Stimulated activated CD4-positive, alpha-beta T cell treated with anti-CD3 and anti-CD28 coated beads, TNF-alpha, amount 100 ng/mL, for 24 hours (primary cell): ENCODE measurements at regions not wholly inside any gene's neighbourhood (a gene's known extent, or its start where the extent isn't known, plus 50 kb on each side); places are given as distances from the start of the nearest gene placed in this dataset.

ENCODE experiments used
- DNase-seq, 3 experiments: peaks; one replicate each; pipeline ENCODE4 v3.0.0-alpha.2; 2020; ENCODE audit warnings: low read depth in 3 of 3

DNA sequence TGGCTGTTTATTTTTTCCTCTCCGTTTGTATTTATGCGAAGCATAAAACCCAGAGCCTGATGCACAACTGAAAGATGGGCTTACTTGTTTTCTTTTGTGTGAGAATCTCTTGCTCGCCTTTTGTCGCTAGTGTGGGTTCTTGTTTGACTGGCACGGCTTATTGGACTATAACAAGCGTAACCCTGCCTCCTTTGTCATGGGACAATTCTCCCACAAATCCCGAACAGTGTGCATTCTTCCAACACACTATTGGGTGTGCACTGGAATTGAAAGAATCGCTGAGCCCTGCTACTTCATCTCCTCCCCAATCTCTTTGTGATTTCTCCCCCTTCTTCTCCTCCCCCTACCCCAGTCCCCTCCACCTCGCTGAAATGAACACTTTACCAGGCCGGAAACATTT lies 110.8 kb downstream of the ZIC5 start:
- DNase-seq: no peak

DNA sequence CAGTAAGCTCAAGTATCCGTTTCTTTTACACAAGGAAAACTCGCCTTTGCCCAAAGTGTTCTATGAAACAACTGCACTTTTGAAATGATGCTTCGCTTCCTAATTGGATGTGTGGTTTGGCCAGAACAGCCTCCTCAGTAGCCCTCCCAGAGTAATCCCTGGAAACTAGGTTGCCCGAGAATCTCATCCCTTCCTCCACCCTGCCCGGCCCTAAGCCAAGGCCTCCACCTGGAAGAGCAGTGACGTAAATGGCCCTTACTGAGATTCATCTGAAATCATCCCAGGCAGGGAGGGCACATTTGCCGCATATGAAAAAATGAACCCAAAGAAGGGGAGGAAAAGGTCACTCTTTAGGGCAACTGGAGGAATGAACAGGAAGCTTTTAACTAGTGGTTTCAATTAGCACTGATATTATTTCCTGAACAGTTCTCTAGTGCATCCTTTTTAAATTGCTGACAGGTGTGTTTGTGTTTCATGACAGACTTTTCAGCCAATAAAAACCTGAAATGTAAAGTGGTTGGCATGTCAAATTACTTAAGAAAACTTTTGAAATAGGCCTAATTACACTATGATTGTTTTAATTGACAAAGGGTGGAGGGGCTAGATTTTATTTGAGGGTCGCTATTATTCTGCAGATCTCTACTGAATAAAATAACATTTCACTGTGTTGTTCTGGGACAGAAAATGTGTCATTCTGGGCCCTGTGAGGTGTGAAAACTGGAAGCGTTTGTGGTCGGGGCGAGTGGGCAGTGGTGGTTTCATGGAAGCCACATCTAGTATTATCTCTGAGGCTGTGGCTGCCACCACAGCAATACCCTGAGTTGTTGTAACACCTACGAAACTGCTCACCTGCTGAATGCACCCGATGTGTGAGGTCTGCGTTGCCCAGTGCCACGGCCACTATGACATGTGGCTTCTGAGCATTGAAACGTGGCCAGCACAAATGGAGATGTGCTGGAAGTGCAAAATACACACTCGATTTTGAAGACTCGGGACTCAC lies 112.1 kb downstream of the ZIC5 start:
- DNase-seq: peak in 2 of 3 experiments; percentile 33 to 76

- no peak for DNase-seq
Observed at GRCh38 chr13:99857738-99858137, 113.8 kb downstream of the ZIC5 start.

DNA sequence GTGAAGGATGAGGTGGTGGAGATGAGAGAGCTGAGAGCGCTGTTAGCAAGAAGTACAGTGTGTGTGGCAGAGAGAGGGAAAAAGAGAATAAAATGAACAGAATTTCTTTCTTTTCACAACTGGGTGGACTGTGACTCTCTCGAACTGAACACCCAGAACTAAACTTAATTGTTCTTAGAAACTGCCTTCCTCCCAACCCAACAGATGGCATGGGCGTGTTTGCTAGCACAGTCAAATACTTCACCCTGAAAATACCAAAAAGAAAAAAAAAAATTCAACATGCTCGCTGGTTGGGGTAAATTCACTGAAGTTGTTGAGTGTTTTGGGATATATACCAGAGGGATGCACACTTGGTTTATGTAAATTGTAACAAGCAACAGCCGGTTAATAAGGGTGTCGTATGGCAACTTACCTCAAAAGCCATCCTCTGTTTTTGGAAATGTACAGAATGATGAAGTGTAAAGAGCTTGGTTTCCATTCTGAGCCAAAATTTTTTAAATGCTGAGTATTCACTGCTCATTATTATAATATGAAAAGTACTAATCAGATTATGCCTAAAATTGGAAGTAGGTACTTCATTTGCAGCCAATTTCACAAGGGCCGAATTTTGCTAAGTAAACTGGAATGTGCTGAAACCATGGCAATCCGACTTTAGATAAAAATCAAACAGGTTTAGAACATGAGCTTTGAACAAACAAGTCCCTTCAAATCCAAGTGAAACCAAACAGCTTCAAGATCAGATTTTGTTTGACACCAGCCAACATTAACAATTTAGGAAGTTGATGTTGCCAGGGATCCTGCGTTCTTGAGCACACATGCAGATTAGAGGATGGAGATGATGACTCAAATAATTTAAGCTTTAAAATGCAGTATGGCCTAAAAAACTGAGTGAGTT lies 115.8 kb downstream of the ZIC5 start:
- DNase-seq: no peak

- no peak for DNase-seq
Observed at GRCh38 chr13:99854366-99854765, 117.2 kb downstream of the ZIC5 start.

GRCh38 chr13:99847318-99847750 lies 124.2 kb downstream of the ZIC5 start:
- DNase-seq: no peak

- no peak for DNase-seq
Observed at GRCh38 chr13:99845161-99845874, 126.2 kb downstream of the ZIC5 start.

- DNase-seq: no peak
Observed at GRCh38 chr13:99844421-99844820, 127.1 kb downstream of the ZIC5 start.

DNA sequence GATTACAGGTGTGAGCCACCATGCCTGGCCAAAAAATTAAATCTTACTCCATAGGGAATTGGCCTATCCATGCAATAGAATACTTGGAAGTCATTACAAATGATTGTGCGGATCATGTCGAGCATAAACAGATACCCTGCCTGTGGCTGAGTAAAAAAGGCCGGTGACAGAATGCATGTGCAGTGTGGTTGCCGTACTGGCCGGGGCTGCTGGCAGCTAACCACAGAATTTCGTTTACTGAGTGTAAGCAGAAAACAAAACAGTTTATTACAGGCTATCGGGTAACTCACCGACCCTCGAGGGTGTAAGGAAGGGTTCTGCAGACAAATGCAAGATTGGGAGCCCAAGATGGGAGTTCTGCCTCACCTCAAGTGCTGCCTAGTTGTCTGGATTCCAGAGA lies 127.7 kb downstream of the ZIC5 start:
- DNase-seq: no peak

GRCh38 chr13:99842405-99842804 lies 129.2 kb downstream of the ZIC5 start:
- DNase-seq: no peak

- no peak for DNase-seq
Observed at GRCh38 chr13:99836291-99836690, 135.3 kb downstream of the ZIC5 start.

DNA sequence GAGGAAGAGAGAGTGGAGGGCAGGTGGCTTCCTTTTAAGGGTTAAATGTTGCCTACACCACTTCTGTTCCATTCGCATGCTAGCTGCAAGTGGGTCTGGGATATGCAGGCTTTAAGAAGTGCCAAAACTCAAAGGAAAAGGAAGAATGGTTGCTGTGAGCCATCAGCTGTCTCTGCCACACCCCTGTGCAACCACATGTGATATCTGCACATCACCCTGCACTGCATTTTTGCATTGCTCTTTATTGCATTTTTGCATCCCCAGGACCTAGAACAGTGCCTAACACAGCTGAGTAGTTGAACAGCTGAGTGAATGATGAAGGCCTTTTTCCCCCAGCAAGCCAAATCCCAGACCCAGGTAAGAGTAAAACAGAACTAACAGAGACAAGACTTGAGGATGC lies 136.1 kb downstream of the ZIC5 start:
- DNase-seq: no peak

DNA sequence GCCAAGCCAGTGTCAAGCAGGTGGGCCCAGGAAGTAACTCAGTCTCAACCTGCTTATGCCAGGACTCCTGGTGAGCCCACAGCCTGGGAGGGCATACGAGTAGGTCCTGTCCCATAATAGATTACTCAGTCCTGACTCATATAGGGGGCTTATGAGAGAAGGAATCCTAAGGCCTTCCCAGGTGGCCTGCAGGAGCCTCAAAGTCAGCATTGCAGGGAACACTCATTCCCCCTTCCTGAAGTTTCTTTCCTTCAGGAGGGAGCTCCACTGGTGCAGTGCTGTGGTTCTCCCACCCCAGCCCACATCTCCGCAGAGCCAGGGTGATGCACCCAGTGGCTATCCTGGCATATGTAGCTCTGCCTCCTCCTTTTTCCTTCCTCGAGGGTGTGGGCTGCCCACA lies 137.3 kb downstream of the ZIC5 start:
- no peak for DNase-seq

GRCh38 chr13:99832347-99832746 lies 139.2 kb downstream of the ZIC5 start:
- DNase-seq: no peak

- DNase-seq: no peak
Observed at GRCh38 chr13:99830931-99831330, 140.6 kb downstream of the ZIC5 start.

GRCh38 chr13:99829593-99830239 lies 141.9 kb downstream of the ZIC5 start:
- no peak for DNase-seq

DNA sequence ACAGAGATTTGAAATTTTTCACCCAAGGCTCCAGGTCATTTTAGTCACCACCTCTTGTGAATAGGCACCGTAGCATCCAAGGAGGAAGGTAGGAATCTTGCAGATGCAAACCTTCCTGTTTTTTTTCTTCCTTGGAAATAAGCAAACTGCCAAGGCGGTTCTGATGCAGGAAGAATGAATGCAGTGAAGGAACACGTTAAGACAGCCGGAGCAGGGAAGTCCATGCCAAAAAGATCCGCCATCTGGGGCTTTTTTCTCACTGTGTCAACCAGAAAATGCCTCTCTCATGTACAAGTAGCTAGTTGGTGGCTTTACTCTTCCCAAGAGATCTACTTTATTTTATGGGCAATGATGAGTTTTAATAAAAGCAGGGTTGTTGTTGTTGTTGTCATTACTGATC lies 142.4 kb downstream of the ZIC5 start:
- DNase-seq: no peak

- DNase-seq: no peak
Observed at GRCh38 chr13:99828735-99829134, 142.8 kb downstream of the ZIC5 start.

GRCh38 chr13:99828123-99828522 lies 143.4 kb downstream of the ZIC5 start:
- no peak for DNase-seq

- no peak for DNase-seq
Observed at GRCh38 chr13:99827011-99827772, 144.4 kb downstream of the ZIC5 start.

GRCh38 chr13:99823961-99824360 lies 147.6 kb downstream of the ZIC5 start:
- no peak for DNase-seq
